Keratinocyte (primary cell): ENCODE measurements at regions not wholly inside any gene's neighbourhood (a gene's known extent, or its start where the extent isn't known, plus 50 kb on each side); places are given as distances from the start of the nearest gene placed in this dataset.

Experiments used
- EZH2 ChIP-seq: IDR thresholded peaks from one replicate; pipeline ENCODE4 v1.6.1; 2012; ENCODE audit warnings: inconsistent platforms, mild to moderate bottlenecking, low read length, moderate library complexity
- TF ChIP-seq, protein P1 (sequence below), 3 experiments: IDR thresholded peaks in 1 of 3; conservative IDR thresholded peaks in 1 of 3; optimal IDR thresholded peaks in 1 of 3; 2 replicates in 2 of 3; 3 replicates in 1 of 3; pipeline versions ENCODE3 to v1.5.1; 2011; ENCODE audit warnings: low read length in 3 of 3, mild to moderate bottlenecking in 3 of 3, moderate library complexity in 2 of 3, control low read depth in 1 of 3, inconsistent platforms in 1 of 3; ENCODE audit not compliant: insufficient read depth in 2 of 3; ENCODE audit errors: extremely low read depth in 1 of 3

DNA sequence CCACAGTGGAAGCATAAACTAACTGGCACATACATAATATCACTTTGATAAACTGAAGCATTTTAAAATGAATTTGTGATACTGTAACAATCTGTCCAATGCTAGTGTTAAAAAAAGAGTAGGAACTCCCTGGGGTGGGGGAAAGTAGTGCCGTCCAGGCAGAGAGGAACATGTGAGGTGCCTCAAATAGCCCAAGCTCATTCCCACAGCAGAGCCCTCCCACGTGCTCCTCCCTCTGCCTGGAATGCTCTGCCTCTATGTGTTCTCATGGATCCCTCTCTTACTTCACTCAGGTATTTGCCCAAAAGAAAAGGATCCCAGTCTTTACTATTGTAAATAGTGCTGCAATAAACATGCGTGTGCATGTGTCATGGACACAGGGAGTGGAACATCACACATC is 188.1 kb downstream of the NHLRC3 start:
- TF ChIP-seq, protein P1, sequence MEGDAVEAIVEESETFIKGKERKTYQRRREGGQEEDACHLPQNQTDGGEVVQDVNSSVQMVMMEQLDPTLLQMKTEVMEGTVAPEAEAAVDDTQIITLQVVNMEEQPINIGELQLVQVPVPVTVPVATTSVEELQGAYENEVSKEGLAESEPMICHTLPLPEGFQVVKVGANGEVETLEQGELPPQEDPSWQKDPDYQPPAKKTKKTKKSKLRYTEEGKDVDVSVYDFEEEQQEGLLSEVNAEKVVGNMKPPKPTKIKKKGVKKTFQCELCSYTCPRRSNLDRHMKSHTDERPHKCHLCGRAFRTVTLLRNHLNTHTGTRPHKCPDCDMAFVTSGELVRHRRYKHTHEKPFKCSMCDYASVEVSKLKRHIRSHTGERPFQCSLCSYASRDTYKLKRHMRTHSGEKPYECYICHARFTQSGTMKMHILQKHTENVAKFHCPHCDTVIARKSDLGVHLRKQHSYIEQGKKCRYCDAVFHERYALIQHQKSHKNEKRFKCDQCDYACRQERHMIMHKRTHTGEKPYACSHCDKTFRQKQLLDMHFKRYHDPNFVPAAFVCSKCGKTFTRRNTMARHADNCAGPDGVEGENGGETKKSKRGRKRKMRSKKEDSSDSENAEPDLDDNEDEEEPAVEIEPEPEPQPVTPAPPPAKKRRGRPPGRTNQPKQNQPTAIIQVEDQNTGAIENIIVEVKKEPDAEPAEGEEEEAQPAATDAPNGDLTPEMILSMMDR (optimal IDR thresholded peaks at IDR 0.05 in 1 of 3, IDR thresholded peaks at IDR 0.05 in 1 of 3, conservative IDR thresholded peaks at IDR 0.05 in 1 of 3; ENCODE audit: extremely low read depth in 1 of 3, insufficient read depth in 2 of 3, low read length in 3 of 3): no peak
- TF ChIP-seq EZH2: no peak
